A549 (cell line): ENCODE measurements at regions not wholly inside any gene's neighbourhood (a gene's known extent, or its start where the extent isn't known, plus 50 kb on each side); places are given as distances from the start of the nearest gene placed in this dataset.
A peak's percentile ranks its signal among the peaks of the same experiment; 100 is the strongest.

Experiments used
- ATAC-seq, 2 experiments: fragments of 200-7000 bp in 1 of 2; fragments of >200 bp in 1 of 2; cut with Nextera tagmentation in 1 of 2; cut with Tn5 transposase in 1 of 2; 3 replicates each; pipeline versions ENCODE4 v1.8.0 to v1.9.1; 2018 to 2020; ENCODE audit warnings: mild to moderate bottlenecking in 1 of 2, moderate library complexity in 1 of 2
- CTCF ChIA-PET: fragments of 300-600 bp; sonication (Branson Sonifier 250); formaldehyde crosslinking; extraction: SDS; loops from one replicate; lab custom pipeline; 2021; ENCODE audit warnings: antibody characterized with exemption, inconsistent platforms; lab: Yijun Ruan, JAX
- POLR2A ChIA-PET: fragments of 350-600 bp; formaldehyde crosslinking; extraction: SDS; loops from one replicate; lab custom pipeline; 2021; ENCODE audit warnings: antibody characterized with exemption, inconsistent platforms; lab: Yijun Ruan, JAX
- DNase-seq, 2 experiments: peaks; one replicate each; pipeline versions ENCODE4 v3.0.0 to v3.0.0-alpha.2; 2011 to 2016; ENCODE audit warnings: low read depth in 1 of 2, low spot score in 1 of 2
- FAIRE-seq: peaks from 2 replicates; lab custom pipeline; 2011; peaks lifted over from hg19 to GRCh38; lab: Jason Lieb, UNC
- H3K27ac ChIP-seq, 2 experiments: fragments of >200 bp; sonication (Bioruptor Twin); formaldehyde crosslinking; 3 replicates each; pipeline ENCODE4 v1.5.1; 2016 to 2017
- H3K4me1 ChIP-seq: fragments of >200 bp; sonication (Bioruptor Twin); formaldehyde crosslinking; 3 replicates; pipeline ENCODE4 v1.6.1; 2016
- H3K4me2 ChIP-seq: fragments of >200 bp; sonication (Bioruptor Twin); formaldehyde crosslinking; 3 replicates; pipeline ENCODE4 v1.6.1; 2016
- H3K4me3 ChIP-seq: fragments of >200 bp; sonication (Bioruptor Twin); formaldehyde crosslinking; 3 replicates; pipeline ENCODE4 v1.5.1; 2016
- H3K9me3 ChIP-seq: fragments of >200 bp; sonication (Bioruptor Twin); formaldehyde crosslinking; 3 replicates; pipeline ENCODE4 v1.6.1; 2016
- ATOH8 ChIP-seq: fragments of 250-450 bp; sonication (Bioruptor Pico); IDR thresholded peaks from 2 replicates; pipeline ENCODE4 v1.5.0; 2020; ENCODE audit warnings: low read depth, mild to moderate bottlenecking, moderate library complexity
- BCL3 ChIP-seq: fragments of >200 bp; sonication (Bioruptor Twin); formaldehyde crosslinking; IDR thresholded peaks from 3 replicates; pipeline ENCODE4 v1.6.1; 2016
- CBX8 ChIP-seq: fragments of 200-600 bp; sonication (generic); IDR thresholded peaks from 2 replicates; pipeline ENCODE4 v1.6.1; 2016
- CTCF ChIP-seq: fragments of >200 bp; sonication (Bioruptor Twin); formaldehyde crosslinking; IDR thresholded peaks from 3 replicates; pipeline ENCODE4 v1.5.1; 2016
- E2F6 ChIP-seq: IDR thresholded peaks from 2 replicates; pipeline ENCODE4 v1.6.1; 2012; ENCODE audit warnings: low read depth, borderline replicate concordance
- EHMT2 ChIP-seq: fragments of 200-600 bp; sonication (generic); IDR thresholded peaks from 2 replicates; pipeline ENCODE4 v1.6.1; 2016; ENCODE audit warnings: antibody characterized with exemption, low read depth, mild to moderate bottlenecking, moderate library complexity
- EP300 ChIP-seq, 2 experiments: fragments of >200 bp; sonication (Bioruptor Twin); formaldehyde crosslinking; IDR thresholded peaks; 2 replicates in 1 of 2; 3 replicates in 1 of 2; pipeline ENCODE4 v1.6.1; 2016 to 2017
- FOSL2 ChIP-seq, 2 experiments: fragments of 450-650 bp in 1 of 2; fragments of >200 bp in 1 of 2; sonication (Bioruptor Twin) in 1 of 2; formaldehyde crosslinking; IDR thresholded peaks; 2 replicates each; pipeline versions ENCODE4 v1.5.0 to v1.6.1; 2016 to 2020; ENCODE audit warnings: mild to moderate bottlenecking in 1 of 2, moderate library complexity in 1 of 2
- HMGXB4 ChIP-seq: fragments of 250-450 bp; sonication (Bioruptor Pico); IDR thresholded peaks from 2 replicates; pipeline ENCODE4 v1.5.0; 2021; ENCODE audit warnings: mild to moderate bottlenecking, moderate library complexity, borderline replicate concordance
- HOXB5 ChIP-seq: fragments of 250-450 bp; sonication (Bioruptor Pico); IDR thresholded peaks from 2 replicates; pipeline ENCODE4 v1.5.0; 2020; ENCODE audit warnings: mild to moderate bottlenecking, moderate library complexity
- MAFK ChIP-seq: fragments of 450-650 bp; IDR thresholded peaks from 2 replicates; pipeline ENCODE4 v1.6.1; 2014; ENCODE audit not compliant: partially characterized antibody
- MAZ ChIP-seq: fragments of 150-350 bp; IDR thresholded peaks from 2 replicates; pipeline ENCODE4 v1.6.1; 2014; ENCODE audit warnings: antibody characterized with exemption, low read depth, low read length, borderline replicate concordance
- NFE2L2 ChIP-seq: fragments of 150-350 bp; conservative IDR thresholded peaks from 2 replicates; pipeline ENCODE4 v1.6.1; 2014; ENCODE audit warnings: low read length
- NPAS2 ChIP-seq: fragments of 250-450 bp; sonication (Bioruptor Pico); IDR thresholded peaks from 2 replicates; pipeline ENCODE4 v1.8.0; 2022; ENCODE audit warnings: mild to moderate bottlenecking, moderate library complexity, borderline replicate concordance
- PBX3 ChIP-seq: IDR thresholded peaks from 2 replicates; pipeline ENCODE4 v1.6.1; 2012
- RAD21 ChIP-seq, 2 experiments: fragments of >200 bp in 1 of 2; sonication (Bioruptor Twin) in 1 of 2; formaldehyde crosslinking in 1 of 2; IDR thresholded peaks in 1 of 2; conservative IDR thresholded peaks in 1 of 2; 2 replicates in 1 of 2; 3 replicates in 1 of 2; pipeline ENCODE4 v1.6.1; 2012 to 2018; ENCODE audit warnings: inconsistent platforms in 1 of 2
- RARB ChIP-seq: fragments of 250-450 bp; sonication (Bioruptor Pico); IDR thresholded peaks from 2 replicates; pipeline ENCODE4 v1.8.0; 2021; ENCODE audit warnings: mild to moderate bottlenecking, moderate library complexity
- RCOR1 ChIP-seq: fragments of 150-350 bp; IDR thresholded peaks from 2 replicates; pipeline ENCODE4 v1.6.1; 2014; ENCODE audit warnings: antibody characterized with exemption, low read length, low read depth
- REST ChIP-seq: fragments of 200-600 bp; sonication (generic); IDR thresholded peaks from 2 replicates; pipeline ENCODE4 v1.6.1; 2016; ENCODE audit warnings: antibody characterized with exemption, mild to moderate bottlenecking, moderate library complexity
- ZC3H11A ChIP-seq: fragments of 450-650 bp; IDR thresholded peaks from 2 replicates; pipeline ENCODE4 v1.6.1; 2014; ENCODE audit warnings: antibody characterized with exemption, mild to moderate bottlenecking
- WGBS: methylation state at CpG from one replicate; pipeline ENCODE4 v1.1.6; 2017; ENCODE audit errors: missing lambda C conversion rate; 5-methylcytosine and 5-hydroxymethylcytosine counted together

- CTCF ChIA-PET = interaction anchor here (0.9 to 1.7 kb wide), 7 partner anchors 9 to 405 kb away, joined by 3 to 7 read pairs (median 4); no protein-coding TSS in a partner anchor
- WGBS = 27% methylated on average over 7 of the region's 10 CpGs
- Histone ChIP-seq H3K4me1 (no peaks in the 10 kb centered on the region), H3K9me3 (no peaks in the 10 kb centered on the region), H3K4me3 (no peak overlapping the region), H3K4me2 (no peak overlapping the region), H3K27ac (no peak overlapping the region)
- TF ChIP-seq REST = no peak
- TF ChIP-seq NFE2L2 = no peak
- no peak for TF ChIP-seq MAFK
- FAIRE-seq (no peak), ATAC-seq (0 out of 6 replicates have a peak, but pooled peaks of 1 of the 2 experiments have one; percentile 23), DNase-seq (no peak)
- POLR2A ChIA-PET = no interaction called here
Observed at GRCh38 chr9:93808115-93809029, 146.8 kb downstream of the BARX1 start.

GRCh38 chr9:93807166-93808074 lies 147.7 kb downstream of the BARX1 start:
- FAIRE-seq (no peak), DNase-seq (no peak), ATAC-seq (no peak)
- POLR2A ChIA-PET = no interaction called here
- no peaks in the 10 kb centered on the region for H3K9me3 ChIP-seq
- CTCF ChIA-PET = interaction anchor here (1.0 to 1.6 kb wide), 2 partner anchors 10 to 406 kb away, joined by 3 to 5 read pairs; no protein-coding TSS in a partner anchor
- no peak overlapping the region for H3K4me3 ChIP-seq
- H3K4me2 ChIP-seq = no peak overlapping the region
- 42% methylated on average over 11 of the region's 14 CpGs for WGBS
- no peak overlapping the region for H3K27ac ChIP-seq
- no peaks in the 10 kb centered on the region for H3K4me1 ChIP-seq
- no peak for TF ChIP-seq CBX8
- TF ChIP-seq E2F6 = no peak
- TF ChIP-seq CTCF = no peak
- no peak for TF ChIP-seq EP300 (IDR thresholded peaks at IDR 0.05)
- TF ChIP-seq FOSL2 (IDR thresholded peaks at IDR 0.05) = no peak
- no peak for TF ChIP-seq FOSL2 (CRISPR knock-in tag; IDR thresholded peaks at IDR 0.05)
- no peak for TF ChIP-seq ZC3H11A
- TF ChIP-seq RARB (CRISPR knock-in tag) = no peak
- TF ChIP-seq EHMT2 = no peak
- no peak for TF ChIP-seq ATOH8 (CRISPR knock-in tag)
- TF ChIP-seq RAD21 (conservative IDR thresholded peaks at IDR 0.05 in 1 of 2, IDR thresholded peaks at IDR 0.05 in 1 of 2) = no peak
- TF ChIP-seq MAZ = no peak
- TF ChIP-seq NPAS2 (CRISPR knock-in tag) = no peak
- TF ChIP-seq BCL3 = no peak
- TF ChIP-seq HMGXB4 (CRISPR knock-in tag) = no peak
- TF ChIP-seq RCOR1 = no peak
- no peak for TF ChIP-seq HOXB5 (CRISPR knock-in tag)
- TF ChIP-seq PBX3 = no peak
